Mesendoderm (in vitro differentiated cells): ENCODE measurements at regions not wholly inside any gene's neighbourhood (a gene's known extent, or its start where the extent isn't known, plus 50 kb on each side); places are given as distances from the start of the nearest gene placed in this dataset.

ENCODE experiments used
- DNase-seq: peaks from one replicate; pipeline ENCODE4 v3.0.0; 2013
- H2AK5ac ChIP-seq: 2 replicates; pipeline ENCODE4 v1.6.1; 2013; ENCODE audit warnings: low read length, inconsistent platforms
- H2BK120ac ChIP-seq: 2 replicates; pipeline ENCODE4 v1.6.1; 2013; ENCODE audit warnings: low read depth, mild to moderate bottlenecking, low read length, moderate library complexity, mixed read lengths
- H2BK15ac ChIP-seq: replicated peaks from 2 replicates; pipeline ENCODE4 v1.6.1; 2013; ENCODE audit warnings: low read depth, mild to moderate bottlenecking, moderate library complexity
- H2BK5ac ChIP-seq: 2 replicates; pipeline ENCODE4 v1.6.1; 2013; ENCODE audit warnings: low read length, inconsistent platforms
- H3K18ac ChIP-seq: 2 replicates; pipeline ENCODE4 v1.6.1; 2013; ENCODE audit warnings: mild to moderate bottlenecking, low read length, mixed read lengths
- H3K23ac ChIP-seq: one replicate; pipeline ENCODE4 v1.6.1; 2013; ENCODE audit warnings: low read length
- H3K27ac ChIP-seq: 2 replicates; pipeline ENCODE4 v1.5.1; 2013; ENCODE audit warnings: low read depth, mild to moderate bottlenecking, inconsistent platforms, low read length, moderate library complexity
- H3K27me3 ChIP-seq: 2 replicates; pipeline ENCODE4 v1.6.1; 2013; ENCODE audit warnings: low read length, control low read depth, mild to moderate bottlenecking, inconsistent platforms; ENCODE audit not compliant: insufficient read depth, poor library complexity
- H3K36me3 ChIP-seq: 2 replicates; pipeline ENCODE4 v1.6.1; 2013; ENCODE audit warnings: low read length, inconsistent platforms; ENCODE audit not compliant: control insufficient read depth, insufficient read depth
- H3K4ac ChIP-seq: one replicate; pipeline ENCODE4 v1.6.1; 2013; ENCODE audit warnings: low read depth, mild to moderate bottlenecking, low read length, moderate library complexity
- H3K4me1 ChIP-seq: 2 replicates; pipeline ENCODE4 v1.6.1; 2013; ENCODE audit warnings: low read depth, low read length, inconsistent platforms; ENCODE audit not compliant: control insufficient read depth
- H3K4me2 ChIP-seq: 2 replicates; pipeline ENCODE4 v1.6.1; 2013; ENCODE audit warnings: low read length
- H3K4me3 ChIP-seq: 2 replicates; pipeline ENCODE4 v1.5.1; 2013; ENCODE audit warnings: mild to moderate bottlenecking, low read length
- H3K56ac ChIP-seq: one replicate; pipeline ENCODE4 v1.6.1; 2013; ENCODE audit warnings: low read length
- H3K79me1 ChIP-seq: 2 replicates; pipeline ENCODE4 v1.6.1; 2013; ENCODE audit warnings: low read length, inconsistent platforms
- H3K79me2 ChIP-seq: 2 replicates; pipeline ENCODE4 v1.6.1; 2013; ENCODE audit warnings: mild to moderate bottlenecking, low read length; ENCODE audit not compliant: control insufficient read depth, insufficient read depth
- H3K9ac ChIP-seq: 2 replicates; pipeline ENCODE4 v1.6.1; 2013; ENCODE audit warnings: low read length, inconsistent platforms
- H4K5ac ChIP-seq: one replicate; pipeline ENCODE4 v1.6.1; 2013; ENCODE audit warnings: low read length
- H4K8ac ChIP-seq: one replicate; pipeline ENCODE4 v1.6.1; 2013; ENCODE audit warnings: low read depth, mild to moderate bottlenecking, control low read depth, low read length, moderate library complexity
- WGBS: extraction: QIAGEN DNeasy Blood & Tissue Kit; methylation state at CpG from one replicate; pipeline ENCODE4 v1.1.7; 2013; ENCODE audit warnings: low lambda C conversion rate, missing lambda C conversion rate; ENCODE audit not compliant: insufficient coverage; ENCODE audit errors: extremely low coverage; 5-methylcytosine and 5-hydroxymethylcytosine counted together

DNA sequence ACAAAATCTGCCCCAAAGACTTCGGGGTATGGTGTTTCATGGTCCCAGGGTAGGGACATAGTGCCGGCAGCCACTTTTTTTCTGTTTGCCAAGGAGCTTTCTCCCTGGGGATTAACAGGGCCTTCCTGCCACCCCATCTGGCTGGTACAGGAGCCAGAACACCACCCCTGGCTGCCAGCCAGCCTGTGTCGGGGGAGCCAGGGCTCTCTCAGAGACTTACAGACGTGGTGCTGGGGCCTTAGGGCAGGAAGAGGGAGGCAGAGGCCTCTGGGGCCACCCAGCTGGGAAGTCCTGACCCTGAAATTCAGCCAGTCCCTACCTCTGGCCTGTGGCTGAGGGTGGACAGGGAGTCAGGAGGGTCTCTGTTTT lies 52.4 kb upstream of the CDON start:
- no peak overlapping the region for H2AK5ac ChIP-seq
- DNase-seq, result no peak
- no peaks in the 10 kb centered on the region for H3K79me1 ChIP-seq
- no peak overlapping the region for H3K18ac ChIP-seq
- no peaks in the 10 kb centered on the region for H3K79me2 ChIP-seq
- H3K4me3 ChIP-seq, result no peak overlapping the region
- no peaks in the 10 kb centered on the region for H3K36me3 ChIP-seq
- H2BK15ac ChIP-seq, result no peak overlapping the region
- H2BK5ac ChIP-seq, result no peak overlapping the region
- H3K4ac ChIP-seq, result no peak overlapping the region
- no peak overlapping the region for H3K23ac ChIP-seq
- H4K8ac ChIP-seq, result no peak overlapping the region
- H3K56ac ChIP-seq, result no peak overlapping the region
- H4K5ac ChIP-seq, result no peak overlapping the region
- H3K9ac ChIP-seq, result no peak overlapping the region
- no peaks in the 10 kb centered on the region for H3K27me3 ChIP-seq
- no peak overlapping the region for H3K27ac ChIP-seq
- H3K4me2 ChIP-seq, result no peak overlapping the region
- WGBS, result no CpG with 5 or more reads among the region's 4 CpGs
- peaks cover 2% of the 10 kb centered on the region for H3K4me1 ChIP-seq
- no peak overlapping the region for H2BK120ac ChIP-seq

DNA sequence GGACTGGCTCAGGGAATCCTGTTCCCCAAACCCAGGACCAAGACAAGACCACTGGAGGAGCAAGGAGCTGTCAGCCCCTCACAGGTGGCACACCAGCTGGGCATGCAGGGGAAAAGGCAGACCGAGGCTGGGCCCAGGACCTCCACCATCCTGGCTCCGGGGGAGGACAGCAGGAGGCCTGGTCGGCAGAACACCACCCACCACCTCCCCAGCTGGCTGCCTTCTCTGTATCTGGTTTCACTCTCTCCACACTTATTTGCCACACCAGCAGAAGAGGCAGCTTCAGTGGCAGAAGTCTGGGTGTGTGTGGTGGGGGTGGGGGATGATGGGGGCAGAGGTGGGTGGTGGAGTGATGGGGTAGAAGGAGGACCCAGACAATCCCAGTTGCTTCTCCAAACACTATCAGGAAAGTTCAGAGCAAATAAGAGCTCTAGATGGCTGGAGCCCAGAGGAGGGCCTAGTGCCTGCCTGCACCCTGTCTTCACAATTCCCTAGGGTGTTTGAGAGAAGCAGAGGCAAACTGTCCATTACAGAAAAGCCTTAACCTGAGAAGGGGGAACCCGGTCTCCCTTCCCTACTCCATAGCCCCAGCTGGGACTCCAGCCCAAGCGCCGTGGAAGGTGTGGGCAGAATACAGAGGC lies 51.9 kb upstream of the CDON start:
- Histone ChIP-seq H2BK15ac (no peak overlapping the region), H3K4me3 (no peak overlapping the region), H3K23ac (no peak overlapping the region), H3K27ac (no peak overlapping the region), H3K18ac (no peak overlapping the region), H3K4me1 (peaks cover 2% of the 10 kb centered on the region), H2BK5ac (no peak overlapping the region), H3K4ac (no peak overlapping the region), H3K79me2 (no peaks in the 10 kb centered on the region), H3K4me2 (no peak overlapping the region), H2AK5ac (no peak overlapping the region), H4K8ac (no peak overlapping the region), H3K36me3 (no peaks in the 10 kb centered on the region), H4K5ac (no peak overlapping the region), H3K9ac (no peak overlapping the region), H3K79me1 (no peaks in the 10 kb centered on the region), H3K27me3 (no peaks in the 10 kb centered on the region), H3K56ac (no peak overlapping the region), H2BK120ac (no peak overlapping the region)
- no peak for DNase-seq
- WGBS, result no CpG with 5 or more reads among the region's 6 CpGs

DNA sequence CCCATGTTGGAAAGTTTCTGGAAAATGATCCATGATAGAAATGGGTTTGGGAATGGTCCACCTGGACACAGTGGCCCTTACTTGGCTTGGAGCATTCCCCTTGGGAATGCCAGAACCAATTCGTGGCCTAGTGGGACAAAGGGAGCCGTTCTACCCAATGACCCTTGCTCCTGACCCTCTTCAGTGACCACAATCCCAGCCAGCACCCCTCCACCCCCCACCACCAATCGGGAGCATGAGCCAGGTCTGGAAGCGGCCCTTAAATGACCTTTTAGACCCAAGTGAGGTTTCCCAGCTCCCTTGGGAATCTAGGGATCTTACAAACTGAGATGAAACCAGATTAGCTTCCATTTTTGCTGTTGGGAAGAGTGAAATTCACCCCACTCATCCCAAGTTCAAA lies 51.3 kb upstream of the CDON start:
- no peak overlapping the region for H3K4me3 ChIP-seq
- H2BK120ac ChIP-seq, result no peak overlapping the region
- H3K27ac ChIP-seq, result no peak overlapping the region
- no peaks in the 10 kb centered on the region for H3K27me3 ChIP-seq
- H3K9ac ChIP-seq, result no peak overlapping the region
- no peaks in the 10 kb centered on the region for H3K79me1 ChIP-seq
- no peak overlapping the region for H3K4me2 ChIP-seq
- H3K36me3 ChIP-seq, result no peaks in the 10 kb centered on the region
- H4K8ac ChIP-seq, result no peak overlapping the region
- no peak overlapping the region for H2BK15ac ChIP-seq
- no CpG with 5 or more reads among the region's 4 CpGs for WGBS
- H3K56ac ChIP-seq, result no peak overlapping the region
- no peaks in the 10 kb centered on the region for H3K79me2 ChIP-seq
- H2AK5ac ChIP-seq, result no peak overlapping the region
- no peak overlapping the region for H3K18ac ChIP-seq
- DNase-seq, result no peak
- no peak overlapping the region for H4K5ac ChIP-seq
- no peak overlapping the region for H2BK5ac ChIP-seq
- H3K4ac ChIP-seq, result no peak overlapping the region
- H3K23ac ChIP-seq, result no peak overlapping the region
- peaks cover 2% of the 10 kb centered on the region for H3K4me1 ChIP-seq

DNA sequence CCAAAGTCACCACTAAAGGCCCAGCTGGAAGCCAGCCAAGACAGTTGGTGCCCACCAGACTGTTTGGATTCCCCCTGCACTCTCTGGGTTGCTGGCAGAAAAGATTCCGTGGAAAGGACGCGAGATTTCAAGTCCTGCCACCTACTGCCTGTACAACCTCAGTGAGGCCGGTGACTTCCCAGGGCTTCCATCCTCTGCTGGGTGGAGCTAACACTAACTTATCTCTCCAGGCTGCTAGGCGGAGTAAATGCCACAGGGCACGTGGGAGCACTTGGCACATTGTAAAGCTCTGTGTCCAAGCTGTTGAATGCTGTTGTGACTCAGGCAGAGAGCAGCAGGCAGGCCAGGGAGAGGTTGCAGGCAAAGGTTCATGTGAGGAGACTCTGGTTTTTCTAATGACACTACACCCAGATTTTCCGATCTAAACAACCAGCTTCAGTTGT lies 50.9 kb upstream of the CDON start:
- H3K23ac ChIP-seq, result no peak overlapping the region
- no peak overlapping the region for H3K4ac ChIP-seq
- H3K36me3 ChIP-seq, result no peaks in the 10 kb centered on the region
- no peaks in the 10 kb centered on the region for H3K27me3 ChIP-seq
- no peak overlapping the region for H2BK15ac ChIP-seq
- peak; percentile 91 for DNase-seq
- H3K4me3 ChIP-seq, result no peak overlapping the region
- H2BK5ac ChIP-seq, result no peak overlapping the region
- H2AK5ac ChIP-seq, result no peak overlapping the region
- H3K18ac ChIP-seq, result no peak overlapping the region
- no peak overlapping the region for H3K9ac ChIP-seq
- WGBS, result no CpG with 5 or more reads among the region's 7 CpGs
- H2BK120ac ChIP-seq, result no peak overlapping the region
- peaks cover 2% of the 10 kb centered on the region for H3K4me1 ChIP-seq
- no peak overlapping the region for H3K27ac ChIP-seq
- H4K5ac ChIP-seq, result no peak overlapping the region
- no peaks in the 10 kb centered on the region for H3K79me2 ChIP-seq
- no peak overlapping the region for H3K56ac ChIP-seq
- H4K8ac ChIP-seq, result no peak overlapping the region
- no peak overlapping the region for H3K4me2 ChIP-seq
- H3K79me1 ChIP-seq, result no peaks in the 10 kb centered on the region

DNA sequence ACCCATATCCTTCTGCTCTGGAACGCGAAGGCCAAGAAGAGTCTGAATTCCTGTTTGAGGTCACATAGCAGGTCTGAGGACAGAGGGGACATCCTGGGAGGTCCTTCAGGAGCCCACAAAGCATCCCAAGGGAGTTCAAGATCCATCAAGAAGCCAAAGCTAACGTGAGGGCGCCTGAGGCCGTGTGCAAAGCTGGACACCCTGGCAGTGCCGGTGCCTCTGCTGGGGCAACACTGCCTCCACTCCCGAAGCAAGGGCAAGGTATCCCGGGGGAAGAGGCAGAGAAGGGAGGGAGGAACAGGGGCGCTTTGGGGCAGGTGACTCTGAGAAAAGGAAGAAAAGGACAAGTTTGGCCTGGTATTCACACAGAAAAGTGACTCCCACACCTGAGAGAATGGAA lies 50.3 kb upstream of the CDON start:
- Histone ChIP-seq H3K27ac (no peak overlapping the region), H4K8ac (no peak overlapping the region), H2BK120ac (no peak overlapping the region), H3K4me2 (no peak overlapping the region), H3K27me3 (no peaks in the 10 kb centered on the region), H3K79me2 (no peaks in the 10 kb centered on the region), H3K4me1 (peaks cover 2% of the 10 kb centered on the region), H2AK5ac (no peak overlapping the region), H2BK5ac (no peak overlapping the region), H3K18ac (no peak overlapping the region), H2BK15ac (no peak overlapping the region), H3K4ac (no peak overlapping the region), H3K56ac (no peak overlapping the region), H3K9ac (no peak overlapping the region), H3K23ac (no peak overlapping the region), H4K5ac (no peak overlapping the region), H3K79me1 (no peaks in the 10 kb centered on the region), H3K36me3 (no peaks in the 10 kb centered on the region), H3K4me3 (no peak overlapping the region)
- WGBS, result no CpG with 5 or more reads among the region's 9 CpGs
- DNase-seq, result no peak

DNA sequence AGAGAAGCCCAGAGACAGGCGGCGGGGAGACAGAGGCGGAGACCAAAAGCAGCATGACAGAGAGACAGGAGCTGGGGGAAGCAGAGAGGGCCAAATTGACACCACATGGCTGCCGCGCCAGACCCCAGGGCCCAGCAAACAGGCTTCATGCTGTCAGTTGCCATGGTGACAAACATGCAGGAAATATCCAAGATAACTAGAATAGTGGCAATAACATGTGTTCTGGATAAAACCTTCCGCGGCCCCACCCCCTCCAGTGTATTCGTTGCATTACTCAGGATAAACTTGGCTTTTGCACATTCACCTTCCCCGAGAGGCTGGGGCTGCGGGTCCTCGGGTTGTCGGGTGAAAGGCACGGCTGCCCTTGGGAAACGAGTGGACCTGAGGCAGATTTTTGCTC lies 49.9 kb upstream of the CDON start:
- Histone ChIP-seq H3K27ac (no peak overlapping the region), H4K8ac (no peak overlapping the region), H2BK120ac (no peak overlapping the region), H3K56ac (no peak overlapping the region), H3K27me3 (no peaks in the 10 kb centered on the region), H3K9ac (no peak overlapping the region), H3K4me1 (peaks cover 2% of the 10 kb centered on the region), H3K4me2 (no peak overlapping the region), H3K79me1 (no peaks in the 10 kb centered on the region), H4K5ac (no peak overlapping the region), H2BK5ac (no peak overlapping the region), H2BK15ac (no peak overlapping the region), H3K79me2 (no peaks in the 10 kb centered on the region), H3K4ac (no peak overlapping the region), H2AK5ac (no peak overlapping the region), H3K18ac (no peak overlapping the region), H3K36me3 (no peaks in the 10 kb centered on the region), H3K23ac (no peak overlapping the region), H3K4me3 (no peak overlapping the region)
- WGBS, result no CpG with 5 or more reads among the region's 14 CpGs
- peak; percentile 83 for DNase-seq
